ENCODE measurements at regions not wholly inside any gene's neighbourhood (a gene's known extent, or its start where the extent isn't known, plus 50 kb on each side); places are given as distances from the start of the nearest gene placed in this dataset.

DNA sequence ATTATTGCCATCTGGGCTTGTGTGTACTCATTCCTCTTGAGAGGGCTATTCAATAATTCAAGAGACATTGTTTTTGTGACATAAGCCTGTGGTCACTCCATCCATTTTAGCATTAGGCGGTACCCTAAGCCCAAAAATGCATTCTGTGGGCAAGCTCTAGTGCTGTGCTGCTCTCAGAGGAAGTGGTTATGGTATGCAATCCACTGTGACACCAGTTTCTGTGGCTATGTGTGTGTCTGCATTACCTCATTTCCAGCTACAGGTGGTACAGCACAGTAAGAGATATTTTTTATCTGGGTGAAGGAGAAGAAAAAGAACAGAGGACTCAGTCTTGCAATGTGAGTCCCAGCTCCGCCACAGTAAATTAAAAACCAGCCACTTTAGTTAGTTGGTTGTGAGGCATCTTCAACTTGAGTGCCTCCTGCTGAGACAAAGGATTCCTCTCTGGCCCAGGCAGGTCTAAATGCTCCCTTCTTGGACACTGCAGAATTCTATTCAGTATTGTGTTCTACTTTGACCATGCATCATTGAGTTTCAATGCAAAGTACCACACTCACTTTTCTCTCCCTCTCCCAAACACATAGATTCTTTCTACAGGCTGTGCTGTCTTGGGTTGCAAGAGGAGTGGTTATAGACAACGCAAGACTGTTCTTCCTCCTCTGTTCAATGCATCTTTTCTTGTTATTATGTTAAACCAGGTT is 777.8 kb upstream of the BRINP3 start:
- 47% methylated on average over 3 of the region's 3 CpGs for WGBS (ENCODE audit: insufficient coverage, low coverage, low lambda C conversion rate, missing lambda C conversion rate)
- intact Hi-C loops (cut with DNase I), result no loop called here
- no peak for ATAC-seq

GRCh38 chr1:191256917-191257316 is 779.3 kb upstream of the BRINP3 start:
- Histone ChIP-seq H3K4me1 (no peaks in the 10 kb centered on the region), H3K9me3 (no peaks in the 10 kb centered on the region), H3K4me3 (no peak overlapping the region), H3K27me3 (no peaks in the 10 kb centered on the region), H3K36me3 (no peaks in the 10 kb centered on the region), H3K27ac (no peak overlapping the region)
- 50% methylated on average over 1 of the region's 1 CpG for WGBS (ENCODE audit: insufficient coverage, low coverage, low lambda C conversion rate, missing lambda C conversion rate)
- TF ChIP-seq, protein P1, sequence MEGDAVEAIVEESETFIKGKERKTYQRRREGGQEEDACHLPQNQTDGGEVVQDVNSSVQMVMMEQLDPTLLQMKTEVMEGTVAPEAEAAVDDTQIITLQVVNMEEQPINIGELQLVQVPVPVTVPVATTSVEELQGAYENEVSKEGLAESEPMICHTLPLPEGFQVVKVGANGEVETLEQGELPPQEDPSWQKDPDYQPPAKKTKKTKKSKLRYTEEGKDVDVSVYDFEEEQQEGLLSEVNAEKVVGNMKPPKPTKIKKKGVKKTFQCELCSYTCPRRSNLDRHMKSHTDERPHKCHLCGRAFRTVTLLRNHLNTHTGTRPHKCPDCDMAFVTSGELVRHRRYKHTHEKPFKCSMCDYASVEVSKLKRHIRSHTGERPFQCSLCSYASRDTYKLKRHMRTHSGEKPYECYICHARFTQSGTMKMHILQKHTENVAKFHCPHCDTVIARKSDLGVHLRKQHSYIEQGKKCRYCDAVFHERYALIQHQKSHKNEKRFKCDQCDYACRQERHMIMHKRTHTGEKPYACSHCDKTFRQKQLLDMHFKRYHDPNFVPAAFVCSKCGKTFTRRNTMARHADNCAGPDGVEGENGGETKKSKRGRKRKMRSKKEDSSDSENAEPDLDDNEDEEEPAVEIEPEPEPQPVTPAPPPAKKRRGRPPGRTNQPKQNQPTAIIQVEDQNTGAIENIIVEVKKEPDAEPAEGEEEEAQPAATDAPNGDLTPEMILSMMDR (IDR thresholded peaks at IDR 0.05), result no peak
- intact Hi-C loops (cut with DNase I), result no loop called here
- no peak for DNase-seq
- ATAC-seq, result no peak

More for the DNA sequence above, 777.8 kb upstream of the BRINP3 start:
- Histone ChIP-seq H3K4me1 (no peaks in the 10 kb centered on the region), H3K36me3 (no peaks in the 10 kb centered on the region), H3K27ac (no peak overlapping the region), H3K27me3 (no peaks in the 10 kb centered on the region), H3K4me3 (no peak overlapping the region), H3K9me3 (no peaks in the 10 kb centered on the region)
- TF ChIP-seq, protein P1 (IDR thresholded peaks at IDR 0.05), result no peak
- TF ChIP-seq POLR2A (IDR thresholded peaks at IDR 0.05), result no peak
- DNase-seq, result no peak

DNA sequence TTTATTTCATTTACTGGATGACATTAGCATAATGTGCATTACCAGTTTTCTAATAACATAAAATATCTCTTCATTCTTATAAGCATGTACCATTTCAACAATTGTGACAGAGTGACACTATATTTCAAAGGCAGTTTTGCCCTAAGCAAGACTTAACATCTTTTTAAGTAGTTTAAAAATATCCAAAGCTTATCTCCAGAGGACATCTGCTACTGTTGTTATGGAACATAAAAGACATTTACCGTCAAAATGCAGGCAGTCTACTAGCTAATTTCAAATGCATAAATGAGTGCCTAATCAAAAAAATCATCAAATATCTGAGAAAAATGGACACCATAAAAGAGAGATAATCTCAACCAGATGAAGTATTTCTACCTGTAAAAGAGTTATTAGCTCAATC is 782.4 kb upstream of the BRINP3 start:
- ATAC-seq, result no peak

DNA sequence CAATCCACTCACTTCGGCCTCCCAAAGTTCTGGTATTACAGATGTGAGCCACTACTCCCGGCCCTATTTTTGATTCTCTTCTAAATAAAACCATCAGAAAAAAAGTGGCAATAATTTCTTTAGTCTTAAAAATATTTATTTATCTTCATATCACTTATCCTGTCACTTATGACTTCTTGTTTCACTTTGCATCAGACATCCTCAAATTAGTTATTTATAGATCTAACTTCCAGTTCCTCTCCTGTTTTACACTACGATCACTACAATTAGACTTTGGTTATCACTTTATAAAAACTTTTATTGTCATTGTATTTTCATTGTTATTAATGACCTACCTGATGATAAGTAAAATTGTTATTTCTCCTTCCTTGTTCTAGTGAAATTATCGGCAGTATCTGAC is 783.4 kb upstream of the BRINP3 start:
- Histone ChIP-seq H3K4me1 (no peaks in the 10 kb centered on the region), H3K27me3 (no peaks in the 10 kb centered on the region), H3K4me3 (no peak overlapping the region), H3K9me3 (no peaks in the 10 kb centered on the region), H3K36me3 (no peaks in the 10 kb centered on the region), H3K27ac (no peak overlapping the region)
- TF ChIP-seq, protein P1 (IDR thresholded peaks at IDR 0.05), result no peak
- TF ChIP-seq POLR2A (IDR thresholded peaks at IDR 0.05), result no peak
- ATAC-seq, result no peak
- WGBS (ENCODE audit: insufficient coverage, low coverage, low lambda C conversion rate, missing lambda C conversion rate), result 44% methylated on average over 4 of the region's 4 CpGs
- no peak for DNase-seq
- intact Hi-C loops (cut with DNase I), result no loop called here

More for the DNA sequence above, 782.4 kb upstream of the BRINP3 start:
- H3K9me3 ChIP-seq, result no peaks in the 10 kb centered on the region
- H3K27ac ChIP-seq, result no peak overlapping the region
- no peak for DNase-seq
- no peak overlapping the region for H3K4me3 ChIP-seq
- TF ChIP-seq, protein P1 (IDR thresholded peaks at IDR 0.05), result no peak
- no peak for TF ChIP-seq POLR2A (IDR thresholded peaks at IDR 0.05)
- no peaks in the 10 kb centered on the region for H3K36me3 ChIP-seq
- no peaks in the 10 kb centered on the region for H3K27me3 ChIP-seq
- no peaks in the 10 kb centered on the region for H3K4me1 ChIP-seq
- intact Hi-C loops (cut with DNase I), result no loop called here
- 35% methylated on average over 1 of the region's 1 CpG for WGBS (ENCODE audit: insufficient coverage, low coverage, low lambda C conversion rate, missing lambda C conversion rate)
